ENCODE measurements at regions not wholly inside any gene's neighbourhood (a gene's known extent, or its start where the extent isn't known, plus 50 kb on each side); places are given as distances from the start of the nearest gene placed in this dataset.

DNA sequence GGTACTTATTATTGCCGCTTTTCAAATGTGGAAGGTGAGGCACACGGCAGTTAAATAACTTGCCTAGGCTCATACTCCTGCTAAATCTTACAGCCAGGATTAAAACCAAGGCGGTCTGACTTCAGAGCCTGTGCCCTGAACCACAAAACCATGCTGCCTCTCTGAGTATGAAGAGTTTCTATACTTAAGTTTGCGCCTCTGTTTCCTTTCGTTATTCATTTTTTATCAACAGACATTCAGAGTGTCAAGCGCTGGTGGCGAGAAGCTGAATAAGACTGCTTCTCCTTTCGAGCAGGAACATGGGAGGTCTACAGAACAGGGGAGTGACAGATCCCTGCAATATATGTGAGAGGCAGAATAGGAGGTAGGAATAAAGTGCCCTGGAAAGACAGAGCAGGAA is 96.0 kb upstream of the DUSP10 start:
- Histone ChIP-seq H3K9me2 (replicated peaks; ENCODE audit: low read length) (no peaks in the 10 kb centered on the region), H3K9me3 (ENCODE audit: low read length) (no peaks in the 10 kb centered on the region), H4K20me1 (ENCODE audit: low read length) (no peaks in the 10 kb centered on the region), H3K9ac (ENCODE audit: low read length) (no peak overlapping the region), H2AFZ (ENCODE audit: low read length) (no peak overlapping the region), H3K4me2 (ENCODE audit: low read length) (no peak overlapping the region), H3K36me3 (ENCODE audit: low read depth, low read length) (no peaks in the 10 kb centered on the region), H3K27me3 (ENCODE audit: low read length) (no peaks in the 10 kb centered on the region), H3K4me3 (ENCODE audit: low read length) (no peak overlapping the region), H3K79me2 (ENCODE audit: low read length) (no peaks in the 10 kb centered on the region), H3K27ac (ENCODE audit: low read length) (no peak overlapping the region), H3K4me1 (ENCODE audit: insufficient read depth, low read length) (peaks cover 25% of the 10 kb centered on the region), H3F3A (ENCODE audit: low read length, unreplicated experiment) (no peaks in the 10 kb centered on the region)
- CTCF ChIA-PET, result no interaction called here
- no peak for ATAC-seq
- POLR2A ChIA-PET (ENCODE audit: unreplicated experiment), result no interaction called here
- TF ChIP-seq EZH2phosphoT487 (IDR thresholded peaks at IDR 0.05; ENCODE audit: borderline replicate concordance, low read length), result no peak
- TF ChIP-seq, protein P1, sequence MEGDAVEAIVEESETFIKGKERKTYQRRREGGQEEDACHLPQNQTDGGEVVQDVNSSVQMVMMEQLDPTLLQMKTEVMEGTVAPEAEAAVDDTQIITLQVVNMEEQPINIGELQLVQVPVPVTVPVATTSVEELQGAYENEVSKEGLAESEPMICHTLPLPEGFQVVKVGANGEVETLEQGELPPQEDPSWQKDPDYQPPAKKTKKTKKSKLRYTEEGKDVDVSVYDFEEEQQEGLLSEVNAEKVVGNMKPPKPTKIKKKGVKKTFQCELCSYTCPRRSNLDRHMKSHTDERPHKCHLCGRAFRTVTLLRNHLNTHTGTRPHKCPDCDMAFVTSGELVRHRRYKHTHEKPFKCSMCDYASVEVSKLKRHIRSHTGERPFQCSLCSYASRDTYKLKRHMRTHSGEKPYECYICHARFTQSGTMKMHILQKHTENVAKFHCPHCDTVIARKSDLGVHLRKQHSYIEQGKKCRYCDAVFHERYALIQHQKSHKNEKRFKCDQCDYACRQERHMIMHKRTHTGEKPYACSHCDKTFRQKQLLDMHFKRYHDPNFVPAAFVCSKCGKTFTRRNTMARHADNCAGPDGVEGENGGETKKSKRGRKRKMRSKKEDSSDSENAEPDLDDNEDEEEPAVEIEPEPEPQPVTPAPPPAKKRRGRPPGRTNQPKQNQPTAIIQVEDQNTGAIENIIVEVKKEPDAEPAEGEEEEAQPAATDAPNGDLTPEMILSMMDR (conservative IDR thresholded peaks at IDR 0.05; ENCODE audit: low read depth, low read length), result no peak
- intact Hi-C loops (cut with micrococcal nuclease), result loop anchor here (5.0 kb wide), 1 partner anchor 169 kb away; no protein-coding TSS in a partner anchor
- BruUV-seq (replicated peaks), result no TSS peak
- DNase-seq, result no peak

GRCh38 chr1:221834698-221835513 is 93.0 kb upstream of the DUSP10 start:
- Histone ChIP-seq H3K9me3 (ENCODE audit: low read length) (no peaks in the 10 kb centered on the region), H3K9me2 (replicated peaks; ENCODE audit: low read length) (no peaks in the 10 kb centered on the region), H3K9ac (ENCODE audit: low read length) (no peak overlapping the region), H3F3A (ENCODE audit: low read length, unreplicated experiment) (no peaks in the 10 kb centered on the region), H4K20me1 (ENCODE audit: low read length) (no peaks in the 10 kb centered on the region), H3K4me2 (ENCODE audit: low read length) (no peak overlapping the region), H3K4me1 (ENCODE audit: insufficient read depth, low read length) (peaks cover 18% of the 10 kb centered on the region), H3K27ac (ENCODE audit: low read length) (no peak overlapping the region), H2AFZ (ENCODE audit: low read length) (no peak overlapping the region), H3K27me3 (ENCODE audit: low read length) (no peaks in the 10 kb centered on the region), H3K4me3 (ENCODE audit: low read length) (no peak overlapping the region), H3K36me3 (ENCODE audit: low read depth, low read length) (no peaks in the 10 kb centered on the region), H3K79me2 (ENCODE audit: low read length) (no peaks in the 10 kb centered on the region)
- ATAC-seq (no peak), DNase-seq (peak; percentile 19)
- intact Hi-C loops (cut with micrococcal nuclease), result loop anchor here (5.0 kb wide), 1 partner anchor 172 kb away; no protein-coding TSS in a partner anchor
- BruUV-seq (replicated peaks), result no TSS peak
- CTCF ChIA-PET, result no interaction called here
- no peak for TF ChIP-seq EZH2 (IDR thresholded peaks at IDR 0.05; ENCODE audit: low read length, unreplicated experiment)
- TF ChIP-seq, protein P1 (conservative IDR thresholded peaks at IDR 0.05; ENCODE audit: low read depth, low read length), result no peak
- TF ChIP-seq EZH2phosphoT487 (IDR thresholded peaks at IDR 0.05; ENCODE audit: borderline replicate concordance, low read length), result no peak
- POLR2A ChIA-PET (ENCODE audit: unreplicated experiment), result no interaction called here

- TF ChIP-seq EZH2phosphoT487 (IDR thresholded peaks at IDR 0.05; ENCODE audit: borderline replicate concordance, low read length), result no peak
- no peak for TF ChIP-seq EZH2 (IDR thresholded peaks at IDR 0.05; ENCODE audit: low read length, unreplicated experiment)
- TF ChIP-seq, protein P1 (conservative IDR thresholded peaks at IDR 0.05; ENCODE audit: low read depth, low read length), result no peak
Observed at GRCh38 chr1:221832617-221833016, 90.7 kb upstream of the DUSP10 start.

More at GRCh38 chr1:221832617-221833016, 90.7 kb upstream of the DUSP10 start:
- intact Hi-C loops (cut with micrococcal nuclease), result no loop called here
- no peaks in the 10 kb centered on the region for H3K9me2 ChIP-seq (replicated peaks; ENCODE audit: low read length)
- H3F3A ChIP-seq (ENCODE audit: low read length, unreplicated experiment), result no peaks in the 10 kb centered on the region
- H2AFZ ChIP-seq (ENCODE audit: low read length), result no peak overlapping the region
- CTCF ChIA-PET, result no interaction called here
- POLR2A ChIA-PET (ENCODE audit: unreplicated experiment), result no interaction called here
- H3K9me3 ChIP-seq (ENCODE audit: low read length), result no peaks in the 10 kb centered on the region
- H3K27me3 ChIP-seq (ENCODE audit: low read length), result no peaks in the 10 kb centered on the region
- no peaks in the 10 kb centered on the region for H3K79me2 ChIP-seq (ENCODE audit: low read length)
- no peak overlapping the region for H3K9ac ChIP-seq (ENCODE audit: low read length)
- DNase-seq, result no peak
- H3K4me2 ChIP-seq (ENCODE audit: low read length), result no peak overlapping the region
- ATAC-seq, result no peak
- no peak overlapping the region for H3K27ac ChIP-seq (ENCODE audit: low read length)
- no peaks in the 10 kb centered on the region for H4K20me1 ChIP-seq (ENCODE audit: low read length)
- H3K4me3 ChIP-seq (ENCODE audit: low read length), result no peak overlapping the region
- H3K4me1 ChIP-seq (ENCODE audit: insufficient read depth, low read length), result peaks cover 22% of the 10 kb centered on the region
- no TSS peak for BruUV-seq (replicated peaks)
- H3K36me3 ChIP-seq (ENCODE audit: low read depth, low read length), result no peaks in the 10 kb centered on the region

All from PC-3 (cell line).